Hepatocyte (in vitro differentiated cells): ENCODE measurements at regions not wholly inside any gene's neighbourhood (a gene's known extent, or its start where the extent isn't known, plus 50 kb on each side); places are given as distances from the start of the nearest gene placed in this dataset.

Experiments
- DNase-seq: peaks from one replicate; pipeline ENCODE4 v3.0.0-alpha.2; 2016; ENCODE audit warnings: low spot score
- H2AFZ ChIP-seq: fragments of 200-600 bp; sonication (generic); 2 replicates; pipeline ENCODE4 v1.6.0; 2016; ENCODE audit warnings: antibody characterized with exemption, mild to moderate bottlenecking
- H3K27ac ChIP-seq: fragments of 200-600 bp; sonication (generic); 2 replicates; pipeline ENCODE4 v1.5.1; 2016; ENCODE audit warnings: mild to moderate bottlenecking
- H3K27me3 ChIP-seq: fragments of 200-600 bp; sonication (generic); 2 replicates; pipeline ENCODE4 v1.6.1; 2016
- H3K36me3 ChIP-seq: fragments of 200-600 bp; sonication (generic); replicated peaks from 2 replicates; pipeline ENCODE4 v1.5.1; 2016; ENCODE audit warnings: low read depth; ENCODE audit not compliant: insufficient read depth
- H3K4me1 ChIP-seq: fragments of 200-600 bp; sonication (generic); 2 replicates; pipeline ENCODE4 v1.5.1; 2016; ENCODE audit warnings: mild to moderate bottlenecking, moderate library complexity; ENCODE audit not compliant: insufficient read depth
- H3K4me2 ChIP-seq: fragments of 200-600 bp; sonication (generic); 2 replicates; pipeline ENCODE4 v1.6.0; 2016
- H3K4me3 ChIP-seq: fragments of 200-600 bp; sonication (generic); 2 replicates; pipeline ENCODE4 v1.5.1; 2016; ENCODE audit warnings: mild to moderate bottlenecking
- H3K79me2 ChIP-seq: fragments of 200-600 bp; sonication (generic); 2 replicates; pipeline ENCODE4 v1.6.0; 2017; ENCODE audit warnings: mild to moderate bottlenecking
- H3K9me2 ChIP-seq: fragments of 200-600 bp; sonication (generic); replicated peaks from 2 replicates; pipeline ENCODE4 v1.6.0; 2017; ENCODE audit warnings: mild to moderate bottlenecking; ENCODE audit not compliant: insufficient read depth
- H3K9me3 ChIP-seq: fragments of 200-600 bp; sonication (generic); 2 replicates; pipeline ENCODE4 v1.5.1; 2016; ENCODE audit warnings: low read depth, mild to moderate bottlenecking
- H4K20me1 ChIP-seq: fragments of 200-600 bp; sonication (generic); 2 replicates; pipeline ENCODE4 v1.6.0; 2016; ENCODE audit warnings: mild to moderate bottlenecking; ENCODE audit not compliant: insufficient read depth, poor library complexity, severe bottlenecking
- CTCF ChIP-seq: fragments of 200-600 bp; sonication (generic); IDR thresholded peaks from 2 replicates; pipeline ENCODE4 v1.5.1; 2016; ENCODE audit warnings: antibody characterized with exemption, mild to moderate bottlenecking; ENCODE audit not compliant: poor library complexity
- EZH2 ChIP-seq: fragments of 200-600 bp; sonication (generic); IDR thresholded peaks from 2 replicates; pipeline ENCODE4 v1.6.1; 2016; ENCODE audit warnings: antibody characterized with exemption, mild to moderate bottlenecking, borderline replicate concordance
- EZH2phosphoT487 ChIP-seq: fragments of 200-600 bp; sonication (generic); IDR thresholded peaks from one replicate; pipeline ENCODE4 v1.6.1; 2018; ENCODE audit warnings: antibody characterized with exemption, mild to moderate bottlenecking, low read depth, moderate library complexity; ENCODE audit not compliant: unreplicated experiment, severe bottlenecking
- WGBS: methylation state at CpG from one replicate; pipeline ENCODE4 v1.1.6; 2016; ENCODE audit warnings: low lambda C conversion rate; ENCODE audit errors: missing lambda C conversion rate; 5-methylcytosine and 5-hydroxymethylcytosine counted together

DNA sequence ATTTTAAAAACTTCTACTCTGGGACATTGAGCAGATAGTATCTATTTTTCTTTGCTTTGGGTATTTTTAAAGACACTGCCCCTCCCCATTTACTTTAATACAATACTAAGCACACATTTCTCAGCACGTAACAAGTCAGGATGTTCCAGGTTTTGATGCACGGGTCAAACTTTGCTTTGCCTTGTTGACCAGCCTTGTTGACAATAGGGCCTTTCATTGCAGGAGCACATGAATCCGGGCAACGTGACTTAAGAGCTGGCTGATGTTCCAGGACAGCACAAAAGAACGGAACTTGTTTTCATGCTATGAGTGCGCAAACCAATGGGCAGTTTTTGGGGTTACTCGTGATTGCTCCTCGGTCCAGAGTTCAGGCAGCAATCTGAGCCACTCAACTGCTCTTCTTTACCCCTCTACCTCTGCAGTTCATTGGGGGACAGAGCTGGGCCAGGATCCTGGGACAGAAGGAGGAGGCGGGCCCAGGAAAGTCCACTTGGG is 78.6 kb upstream of the SLC22A16 start:
- Histone ChIP-seq H2AFZ (no peak overlapping the region), H3K27me3 (no peaks in the 10 kb centered on the region), H3K4me2 (no peak overlapping the region), H3K79me2 (no peaks in the 10 kb centered on the region), H4K20me1 (no peaks in the 10 kb centered on the region), H3K4me1 (no peaks in the 10 kb centered on the region), H3K9me3 (no peaks in the 10 kb centered on the region), H3K9me2 (no peaks in the 10 kb centered on the region), H3K36me3 (no peaks in the 10 kb centered on the region), H3K4me3 (no peak overlapping the region), H3K27ac (no peak overlapping the region)
- no peak for DNase-seq
- no peak for TF ChIP-seq CTCF
- no peak for TF ChIP-seq EZH2phosphoT487
- no peak for TF ChIP-seq EZH2
- 88% methylated on average over 9 of the region's 9 CpGs for WGBS

GRCh38 chr6:110554441-110554840 is 78.0 kb upstream of the SLC22A16 start:
- H3K9me3 ChIP-seq = no peaks in the 10 kb centered on the region
- WGBS = 90% methylated on average over 2 of the region's 2 CpGs
- no peaks in the 10 kb centered on the region for H3K36me3 ChIP-seq
- no peaks in the 10 kb centered on the region for H3K79me2 ChIP-seq
- H3K4me2 ChIP-seq = no peak overlapping the region
- H3K27ac ChIP-seq = no peak overlapping the region
- DNase-seq = no peak
- H4K20me1 ChIP-seq = no peaks in the 10 kb centered on the region
- H3K4me3 ChIP-seq = no peak overlapping the region
- no peaks in the 10 kb centered on the region for H3K9me2 ChIP-seq
- H2AFZ ChIP-seq = no peak overlapping the region
- TF ChIP-seq EZH2 (no peak), EZH2phosphoT487 (no peak), CTCF (no peak)
- H3K27me3 ChIP-seq = no peaks in the 10 kb centered on the region
- no peaks in the 10 kb centered on the region for H3K4me1 ChIP-seq

DNA sequence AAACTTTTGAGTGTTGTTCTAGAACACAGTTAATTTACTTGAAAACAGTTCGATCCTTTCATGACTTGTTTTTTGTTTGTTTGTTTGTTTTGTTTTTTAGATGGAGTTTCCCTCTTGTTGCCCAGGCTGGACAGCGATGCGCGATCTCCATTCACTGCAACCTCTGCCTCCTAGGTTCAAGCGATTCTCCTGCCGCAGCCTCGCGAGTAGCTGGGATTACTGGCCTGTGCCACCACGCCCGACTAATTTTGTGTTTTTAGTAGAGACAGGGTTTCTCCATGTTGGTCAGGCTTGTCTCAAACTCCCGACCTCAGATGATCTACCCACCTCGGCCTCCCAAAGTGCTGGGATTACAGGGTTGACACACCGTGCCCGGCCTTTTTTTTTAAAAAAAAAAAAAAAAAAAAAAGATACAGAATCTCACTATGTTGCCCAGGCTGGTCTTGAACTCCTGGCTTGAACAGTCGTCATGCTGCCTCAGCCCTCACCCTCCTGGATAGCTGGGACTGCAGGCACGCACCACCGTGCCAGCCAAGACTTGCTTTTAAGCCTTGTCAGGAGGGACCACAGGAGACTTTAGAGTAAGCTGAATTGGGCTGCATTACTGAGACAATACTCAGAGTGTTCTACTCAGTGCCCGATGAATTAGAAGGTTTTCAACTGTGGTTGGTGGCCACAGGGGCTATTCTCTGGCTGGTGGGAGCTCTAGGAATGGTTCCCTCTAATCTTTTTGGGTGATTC is 76.7 kb upstream of the SLC22A16 start:
- Histone ChIP-seq H3K4me2 (no peak overlapping the region), H3K9me3 (no peaks in the 10 kb centered on the region), H3K4me3 (no peak overlapping the region), H4K20me1 (no peaks in the 10 kb centered on the region), H3K79me2 (no peaks in the 10 kb centered on the region), H3K9me2 (no peaks in the 10 kb centered on the region), H3K27me3 (no peaks in the 10 kb centered on the region), H2AFZ (no peak overlapping the region), H3K27ac (no peak overlapping the region), H3K36me3 (no peaks in the 10 kb centered on the region), H3K4me1 (no peaks in the 10 kb centered on the region)
- no peak for TF ChIP-seq CTCF
- TF ChIP-seq EZH2 = no peak
- WGBS = 96% methylated on average over 18 of the region's 18 CpGs
- no peak for DNase-seq

DNA sequence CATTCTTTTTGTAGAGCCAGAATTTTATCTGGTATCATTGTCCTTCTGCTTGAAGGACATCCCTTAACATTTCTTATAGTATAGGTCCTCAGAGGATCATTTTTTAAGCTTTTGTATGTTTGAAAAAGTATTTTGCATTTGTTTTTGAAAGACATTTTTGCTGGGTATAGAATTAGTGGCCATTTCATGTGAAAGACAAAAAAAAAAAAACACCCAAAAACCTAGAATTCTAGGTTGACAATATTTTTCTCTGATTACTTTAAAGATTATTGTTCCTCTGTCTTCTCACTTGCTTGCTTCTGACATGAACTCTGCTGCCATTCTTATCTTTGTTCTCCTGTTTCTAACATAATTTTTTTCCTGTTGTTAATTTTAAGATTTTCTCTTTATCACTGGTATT is 75.7 kb upstream of the SLC22A16 start:
- H3K27ac ChIP-seq = no peak overlapping the region
- no peak overlapping the region for H3K4me2 ChIP-seq
- no peak overlapping the region for H3K4me3 ChIP-seq
- H4K20me1 ChIP-seq = no peaks in the 10 kb centered on the region
- H2AFZ ChIP-seq = no peak overlapping the region
- no peaks in the 10 kb centered on the region for H3K4me1 ChIP-seq
- no peaks in the 10 kb centered on the region for H3K27me3 ChIP-seq
- H3K9me3 ChIP-seq = no peaks in the 10 kb centered on the region
- TF ChIP-seq EZH2 (no peak), EZH2phosphoT487 (no peak), CTCF (no peak)
- no peak for DNase-seq
- H3K36me3 ChIP-seq = no peaks in the 10 kb centered on the region
- H3K9me2 ChIP-seq = no peaks in the 10 kb centered on the region
- no peaks in the 10 kb centered on the region for H3K79me2 ChIP-seq
